ENCODE measurements at regions not wholly inside any gene's neighbourhood (a gene's known extent, or its start where the extent isn't known, plus 50 kb on each side); places are given as distances from the start of the nearest gene placed in this dataset.

DNA sequence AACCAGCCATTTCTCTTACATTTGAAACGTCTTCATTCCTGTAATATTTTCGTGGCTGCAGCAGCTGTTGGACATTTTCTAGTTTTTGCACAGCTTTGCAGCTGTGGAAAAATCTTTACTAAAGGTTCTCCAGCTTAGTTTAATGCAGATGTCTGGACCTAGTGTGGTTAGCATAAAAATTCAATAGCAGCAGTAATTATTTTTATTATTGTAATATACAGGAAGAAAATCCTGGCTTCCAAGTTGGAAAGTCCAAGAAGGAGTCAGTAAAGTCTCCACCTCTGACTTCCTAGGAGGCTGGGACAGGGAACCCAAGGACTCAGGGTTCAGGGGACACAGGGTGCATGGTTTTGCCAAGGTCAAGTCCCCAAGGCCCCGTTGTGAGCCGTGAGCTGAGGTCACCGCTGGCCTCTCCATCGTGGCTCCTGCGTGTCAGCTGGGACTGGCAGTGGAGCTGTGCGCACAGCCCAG lies 230.6 kb downstream of the FNDC1 start:
- no peak overlapping the region for H3K27ac ChIP-seq (ENCODE audit: extremely low read depth, low read depth, low read length)
- H3K4me3 ChIP-seq (ENCODE audit: low read depth, low read length): no peak overlapping the region
- POLR2A ChIA-PET: no interaction called here
- CTCF ChIA-PET: interaction anchor here (0.8 to 1.1 kb wide), 3 partner anchors 10 to 225 kb away, joined by 3 to 4 read pairs (median 3); no protein-coding TSS in a partner anchor
- no peaks in the 10 kb centered on the region for H3K9me3 ChIP-seq (ENCODE audit: control insufficient read depth, insufficient read depth, low read depth, low read length)
- H3K36me3 ChIP-seq (ENCODE audit: control insufficient read depth in 2 of 2, insufficient read depth in 1 of 2, low read length in 2 of 2): no peaks in the 10 kb centered on the region
- TF ChIP-seq ZNF394 (tag by site-specific recombination; IDR thresholded peaks at IDR 0.05; ENCODE audit: borderline replicate concordance): no peak
- TF ChIP-seq ZNF148 (tag by site-specific recombination; IDR thresholded peaks at IDR 0.05; ENCODE audit: borderline replicate concordance): no peak
- TF ChIP-seq, protein P1, sequence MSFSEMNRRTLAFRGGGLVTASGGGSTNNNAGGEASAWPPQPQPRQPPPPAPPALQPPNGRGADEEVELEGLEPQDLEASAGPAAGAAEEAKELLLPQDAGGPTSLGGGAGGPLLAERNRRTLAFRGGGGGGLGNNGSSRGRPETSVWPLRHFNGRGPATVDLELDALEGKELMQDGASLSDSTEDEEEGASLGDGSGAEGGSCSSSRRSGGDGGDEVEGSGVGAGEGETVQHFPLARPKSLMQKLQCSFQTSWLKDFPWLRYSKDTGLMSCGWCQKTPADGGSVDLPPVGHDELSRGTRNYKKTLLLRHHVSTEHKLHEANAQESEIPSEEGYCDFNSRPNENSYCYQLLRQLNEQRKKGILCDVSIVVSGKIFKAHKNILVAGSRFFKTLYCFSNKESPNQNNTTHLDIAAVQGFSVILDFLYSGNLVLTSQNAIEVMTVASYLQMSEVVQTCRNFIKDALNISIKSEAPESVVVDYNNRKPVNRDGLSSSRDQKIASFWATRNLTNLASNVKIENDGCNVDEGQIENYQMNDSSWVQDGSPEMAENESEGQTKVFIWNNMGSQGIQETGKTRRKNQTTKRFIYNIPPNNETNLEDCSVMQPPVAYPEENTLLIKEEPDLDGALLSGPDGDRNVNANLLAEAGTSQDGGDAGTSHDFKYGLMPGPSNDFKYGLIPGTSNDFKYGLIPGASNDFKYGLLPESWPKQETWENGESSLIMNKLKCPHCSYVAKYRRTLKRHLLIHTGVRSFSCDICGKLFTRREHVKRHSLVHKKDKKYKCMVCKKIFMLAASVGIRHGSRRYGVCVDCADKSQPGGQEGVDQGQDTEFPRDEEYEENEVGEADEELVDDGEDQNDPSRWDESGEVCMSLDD (tag by site-specific recombination; IDR thresholded peaks at IDR 0.05): no peak
- no peak for TF ChIP-seq ZNF837 (tag by site-specific recombination; IDR thresholded peaks at IDR 0.05)
- no peak for TF ChIP-seq GLI2 (tag by site-specific recombination; IDR thresholded peaks at IDR 0.05; ENCODE audit: borderline replicate concordance, low read depth)
- no peak for TF ChIP-seq GLIS1 (tag by site-specific recombination; IDR thresholded peaks at IDR 0.05)
- no peak for TF ChIP-seq ZNF354C (tag by site-specific recombination; IDR thresholded peaks at IDR 0.05; ENCODE audit: borderline replicate concordance, low read depth)
- no peak for TF ChIP-seq ZNF548 (tag by site-specific recombination; IDR thresholded peaks at IDR 0.05)
- no peak for TF ChIP-seq ZNF2 (tag by site-specific recombination; IDR thresholded peaks at IDR 0.05)
- TF ChIP-seq IKZF3 (tag by site-specific recombination; IDR thresholded peaks at IDR 0.05): no peak
- TF ChIP-seq ZNF248 (tag by site-specific recombination; IDR thresholded peaks at IDR 0.05): no peak
- TF ChIP-seq KLF16 (tag by site-specific recombination; IDR thresholded peaks at IDR 0.05): no peak
- H3K4me1 ChIP-seq (ENCODE audit: control insufficient read depth, insufficient read depth, low read length): no peaks in the 10 kb centered on the region

DNA sequence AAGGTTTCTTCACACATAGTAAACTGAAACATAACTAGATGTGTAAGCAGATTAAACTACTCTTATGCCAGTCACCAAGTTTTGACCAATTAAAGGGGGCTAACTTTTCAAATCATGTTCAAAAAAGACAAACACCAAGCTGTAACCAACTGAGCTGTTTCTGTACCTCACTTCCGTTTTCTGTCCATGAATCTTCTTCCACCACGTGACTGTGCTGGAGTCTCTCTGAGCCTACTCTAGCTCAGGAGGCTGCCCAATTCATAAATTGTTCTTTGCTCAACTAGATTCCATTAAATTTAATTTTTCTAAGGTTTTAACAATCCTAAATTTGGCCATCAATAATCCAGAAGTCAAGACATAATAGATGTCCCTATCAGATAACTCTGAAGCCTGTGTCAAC lies 229.4 kb downstream of the FNDC1 start:
- no peaks in the 10 kb centered on the region for H3K36me3 ChIP-seq (ENCODE audit: control insufficient read depth in 2 of 2, insufficient read depth in 1 of 2, low read length in 2 of 2)
- TF ChIP-seq ZNF549 (tag by site-specific recombination; IDR thresholded peaks at IDR 0.05) (peak; percentile 86), ZNF623 (tag by site-specific recombination; IDR thresholded peaks at IDR 0.05) (no peak)
- CTCF ChIA-PET: interaction anchor here (0.6 to 1.1 kb wide), 3 partner anchors 47 to 243 kb away, joined by 3 to 5 read pairs (median 3); no protein-coding TSS in a partner anchor

DNA sequence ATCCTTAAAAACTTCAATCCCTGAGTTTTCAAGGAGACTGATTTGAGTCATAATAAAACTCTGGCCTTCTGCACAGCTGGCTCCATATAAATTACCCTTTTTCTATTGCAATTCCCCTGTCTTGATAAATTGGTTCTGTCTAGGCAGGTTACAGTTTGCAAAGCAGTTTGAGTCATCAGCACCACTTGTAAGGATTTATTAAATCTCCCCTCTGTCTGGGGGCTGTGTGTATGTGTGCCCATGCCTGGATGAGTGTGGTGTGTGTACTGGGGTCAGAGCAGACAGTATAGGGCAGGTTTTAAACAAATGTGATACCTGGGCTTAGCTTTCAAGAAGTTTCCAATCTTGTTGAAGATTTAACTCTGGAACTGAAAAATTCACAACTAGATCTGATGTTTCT lies 228.6 kb downstream of the FNDC1 start:
- no peaks in the 10 kb centered on the region for H3K36me3 ChIP-seq (ENCODE audit: control insufficient read depth in 2 of 2, insufficient read depth in 1 of 2, low read length in 2 of 2)
- no peak overlapping the region for H3K4me3 ChIP-seq (ENCODE audit: low read depth, low read length)
- ChIA-PET CTCF (interaction anchor here (0.6 to 1.0 kb wide), 2 partner anchors 46 to 224 kb away, joined by 3 to 4 read pairs; no protein-coding TSS in a partner anchor), POLR2A (interaction anchor here (0.7 kb wide), 1 partner anchor 15 kb away, joined by 3 read pairs; no protein-coding TSS in a partner anchor)
- no peaks in the 10 kb centered on the region for H3K9me3 ChIP-seq (ENCODE audit: control insufficient read depth, insufficient read depth, low read depth, low read length)
- no peaks in the 10 kb centered on the region for H3K4me1 ChIP-seq (ENCODE audit: control insufficient read depth, insufficient read depth, low read length)
- H3K27ac ChIP-seq (ENCODE audit: extremely low read depth, low read depth, low read length): no peak overlapping the region
- TF ChIP-seq KLF10 (tag by site-specific recombination; IDR thresholded peaks at IDR 0.05): no peak
- TF ChIP-seq ZNF146 (tag by site-specific recombination; IDR thresholded peaks at IDR 0.05): no peak
- TF ChIP-seq ZNF785 (tag by site-specific recombination; IDR thresholded peaks at IDR 0.05): no peak
- no peak for TF ChIP-seq KLF9 (tag by site-specific recombination; IDR thresholded peaks at IDR 0.05; ENCODE audit: low read depth)
- no peak for TF ChIP-seq ZNF174 (tag by site-specific recombination; IDR thresholded peaks at IDR 0.05)
- no peak for TF ChIP-seq HOXA7 (CRISPR knock-in tag; IDR thresholded peaks at IDR 0.05; ENCODE audit: borderline replicate concordance)
- no peak for TF ChIP-seq ZNF302 (tag by site-specific recombination; IDR thresholded peaks at IDR 0.05; ENCODE audit: low read depth)
- no peak for TF ChIP-seq GLI2 (tag by site-specific recombination; IDR thresholded peaks at IDR 0.05; ENCODE audit: borderline replicate concordance, low read depth)

More for the DNA sequence above, 229.4 kb downstream of the FNDC1 start:
- POLR2A ChIA-PET: no interaction called here
- Histone ChIP-seq H3K9me3 (ENCODE audit: control insufficient read depth, insufficient read depth, low read depth, low read length) (no peaks in the 10 kb centered on the region), H3K4me1 (ENCODE audit: control insufficient read depth, insufficient read depth, low read length) (no peaks in the 10 kb centered on the region), H3K27ac (ENCODE audit: extremely low read depth, low read depth, low read length) (no peak overlapping the region), H3K4me3 (ENCODE audit: low read depth, low read length) (no peak overlapping the region)

Measured in HEK293 (cell line).